Endodermal cell (in vitro differentiated cells): ENCODE measurements at regions not wholly inside any gene's neighbourhood (a gene's known extent, or its start where the extent isn't known, plus 50 kb on each side); places are given as distances from the start of the nearest gene placed in this dataset.
"Not testable (repeated sequence)": the region's sequence is repeated elsewhere in the genome, so short reads cannot be mapped to it uniquely, and the experiment has no call there.

Experiments
- DNase-seq: peaks from one replicate; pipeline ENCODE4 v3.0.0-alpha.2; 2017
- H3K27ac ChIP-seq: 2 replicates; pipeline ENCODE4 v1.5.1; 2013; ENCODE audit warnings: mild to moderate bottlenecking, low read depth, low read length, moderate library complexity
- H3K27me3 ChIP-seq: 2 replicates; pipeline ENCODE4 v1.6.1; 2013; ENCODE audit warnings: mild to moderate bottlenecking, low read length, moderate library complexity; ENCODE audit not compliant: insufficient read depth, control insufficient read depth, poor library complexity, severe bottlenecking
- H3K36me3 ChIP-seq: 2 replicates; pipeline ENCODE4 v1.7.0; 2013; ENCODE audit warnings: mild to moderate bottlenecking, low read length, moderate library complexity; ENCODE audit not compliant: control insufficient read depth, insufficient read depth
- H3K4me1 ChIP-seq: one replicate; pipeline ENCODE4 v1.7.0; 2013; ENCODE audit warnings: low read length; ENCODE audit not compliant: control insufficient read depth, insufficient read depth
- H3K4me3 ChIP-seq: 2 replicates; pipeline ENCODE4 v1.5.1; 2013; ENCODE audit warnings: mild to moderate bottlenecking, low read length, moderate library complexity
- H3K9ac ChIP-seq: 2 replicates; pipeline ENCODE4 v1.6.1; 2013; ENCODE audit warnings: mild to moderate bottlenecking, low read length, moderate library complexity; ENCODE audit not compliant: poor library complexity, severe bottlenecking; ENCODE audit errors: extremely low read depth
- H3K9me3 ChIP-seq: 2 replicates; pipeline ENCODE4 v1.6.1; 2013; ENCODE audit warnings: mild to moderate bottlenecking, low read length, moderate library complexity; ENCODE audit not compliant: control insufficient read depth
- H3K27ac Mint-ChIP-seq: 2 replicates; pipeline ENCODE4 v1.8.0; 2020; ENCODE audit warnings: mixed read lengths
- H3K27me3 Mint-ChIP-seq: 2 replicates; pipeline ENCODE4 v1.8.0; 2021; ENCODE audit warnings: mild to moderate bottlenecking, mixed read lengths; ENCODE audit not compliant: insufficient read depth
- H3K36me3 Mint-ChIP-seq: 2 replicates; pipeline ENCODE4 v1.8.0; 2020; ENCODE audit warnings: low read depth, mixed read lengths
- H3K4me1 Mint-ChIP-seq: 2 replicates; pipeline ENCODE4 v1.8.0; 2020; ENCODE audit warnings: mixed read lengths
- H3K4me3 Mint-ChIP-seq: 2 replicates; pipeline ENCODE4 v1.8.0; 2020; ENCODE audit warnings: mild to moderate bottlenecking, moderate library complexity, mixed read lengths
- H3K9me3 Mint-ChIP-seq: 2 replicates; pipeline ENCODE4 v1.8.0; 2020; ENCODE audit warnings: mild to moderate bottlenecking, mixed read lengths
- WGBS, 2 experiments: methylation state at CpG; one replicate each; pipeline versions ENCODE4 v1.1.5 to v1.1.7; 2013; ENCODE audit warnings: missing lambda C conversion rate in 2 of 2, mixed read lengths in 1 of 2; ENCODE audit not compliant: insufficient coverage in 1 of 2, insufficient read length in 1 of 2; 5-methylcytosine and 5-hydroxymethylcytosine counted together
- TF ChIP-seq, protein P1 (sequence below): fragments of 200-600 bp; sonication (generic); conservative IDR thresholded peaks from 2 replicates; pipeline ENCODE4 v1.5.0; 2021; ENCODE audit warnings: antibody characterized with exemption, mild to moderate bottlenecking

DNA sequence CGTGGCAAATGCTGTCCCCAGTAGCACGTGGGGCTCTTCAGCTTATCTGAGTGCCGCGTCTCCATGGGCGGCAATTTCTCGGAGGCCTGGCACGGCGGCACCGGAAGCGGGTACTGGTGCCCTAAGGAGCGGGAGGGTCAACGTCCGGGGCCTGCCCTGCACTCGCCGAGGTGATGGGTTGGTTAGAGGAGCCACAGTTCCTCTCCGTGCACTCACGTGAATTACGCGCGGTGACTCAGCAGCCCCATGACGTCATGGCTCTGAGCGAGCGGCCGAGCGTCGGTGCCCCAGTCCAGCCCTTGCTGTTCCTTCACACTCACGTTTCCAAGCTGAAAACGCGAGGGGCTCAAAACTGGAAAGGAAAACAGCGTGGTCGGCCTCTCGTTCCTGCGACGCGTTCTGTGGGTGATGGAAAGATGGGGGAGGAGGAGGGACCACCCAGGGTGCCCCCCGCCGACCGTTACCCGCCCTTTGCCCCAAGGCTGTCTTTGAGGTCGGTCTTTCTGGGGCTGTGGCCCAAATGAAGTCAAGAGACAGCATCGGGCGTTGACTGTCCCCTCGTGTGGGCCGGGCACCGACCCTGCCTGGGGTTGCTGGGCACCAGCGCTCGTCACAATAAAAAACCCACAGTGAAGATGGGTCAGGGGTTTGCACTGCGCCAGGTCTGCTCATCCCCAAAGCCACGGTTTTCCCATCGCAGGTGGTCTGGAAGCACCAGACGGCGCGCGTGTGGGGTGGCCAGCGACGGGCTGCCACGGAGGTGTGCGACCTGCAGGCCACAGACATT is 70.4 kb upstream of the CFAP46 start:
- Histone ChIP-seq H3K9ac (no peak overlapping the region), H3K9me3 (no peaks in the 10 kb centered on the region), H3K27ac (no peak overlapping the region), H3K27me3 (no peaks in the 10 kb centered on the region), H3K4me3 (no peak overlapping the region), H3K4me1 (no peaks in the 10 kb centered on the region), H3K36me3 (no peaks in the 10 kb centered on the region)
- Mint-ChIP-seq H3K36me3 (no peaks in the 10 kb centered on the region), H3K4me1 (no peaks in the 10 kb centered on the region), H3K27ac (no peak overlapping the region), H3K27me3 (no peaks in the 10 kb centered on the region), H3K4me3 (no peak overlapping the region), H3K9me3 (no peaks in the 10 kb centered on the region)
- no peak for DNase-seq
- 95 to 96% methylated on average over 41 to 58 of the region's 58 CpGs for WGBS, 2 experiments
- TF ChIP-seq, protein P1, sequence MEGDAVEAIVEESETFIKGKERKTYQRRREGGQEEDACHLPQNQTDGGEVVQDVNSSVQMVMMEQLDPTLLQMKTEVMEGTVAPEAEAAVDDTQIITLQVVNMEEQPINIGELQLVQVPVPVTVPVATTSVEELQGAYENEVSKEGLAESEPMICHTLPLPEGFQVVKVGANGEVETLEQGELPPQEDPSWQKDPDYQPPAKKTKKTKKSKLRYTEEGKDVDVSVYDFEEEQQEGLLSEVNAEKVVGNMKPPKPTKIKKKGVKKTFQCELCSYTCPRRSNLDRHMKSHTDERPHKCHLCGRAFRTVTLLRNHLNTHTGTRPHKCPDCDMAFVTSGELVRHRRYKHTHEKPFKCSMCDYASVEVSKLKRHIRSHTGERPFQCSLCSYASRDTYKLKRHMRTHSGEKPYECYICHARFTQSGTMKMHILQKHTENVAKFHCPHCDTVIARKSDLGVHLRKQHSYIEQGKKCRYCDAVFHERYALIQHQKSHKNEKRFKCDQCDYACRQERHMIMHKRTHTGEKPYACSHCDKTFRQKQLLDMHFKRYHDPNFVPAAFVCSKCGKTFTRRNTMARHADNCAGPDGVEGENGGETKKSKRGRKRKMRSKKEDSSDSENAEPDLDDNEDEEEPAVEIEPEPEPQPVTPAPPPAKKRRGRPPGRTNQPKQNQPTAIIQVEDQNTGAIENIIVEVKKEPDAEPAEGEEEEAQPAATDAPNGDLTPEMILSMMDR = no peak

DNA sequence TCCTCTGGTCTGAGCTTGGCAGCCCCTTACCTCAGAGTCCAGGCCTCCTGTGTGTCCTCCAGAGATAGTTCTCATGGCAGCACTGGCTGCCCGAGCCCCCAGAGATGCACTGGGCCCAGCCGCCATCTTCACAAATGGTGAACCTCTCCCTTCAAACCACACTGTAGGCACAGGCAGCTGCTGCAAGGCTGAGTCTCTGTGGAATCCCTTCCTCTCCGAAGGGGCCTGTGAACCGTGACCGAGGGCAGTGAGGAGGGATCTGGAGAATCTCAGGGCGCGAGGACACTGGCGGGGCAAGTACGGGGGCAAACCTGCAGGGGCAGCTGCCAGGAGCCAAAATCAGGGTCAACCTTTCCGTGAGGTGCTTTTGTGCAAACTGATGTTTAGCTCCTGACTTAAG is 69.5 kb upstream of the CFAP46 start:
- H3K9me3 Mint-ChIP-seq = no peaks in the 10 kb centered on the region
- no peaks in the 10 kb centered on the region for H3K4me1 ChIP-seq
- no peaks in the 10 kb centered on the region for H3K27me3 Mint-ChIP-seq
- H3K27ac Mint-ChIP-seq = no peak overlapping the region
- no peaks in the 10 kb centered on the region for H3K36me3 Mint-ChIP-seq
- H3K27me3 ChIP-seq = no peaks in the 10 kb centered on the region
- no peaks in the 10 kb centered on the region for H3K4me1 Mint-ChIP-seq
- WGBS, 2 experiments = 94 to 96% methylated on average over 10 of the region's 10 CpGs
- H3K4me3 ChIP-seq = no peak overlapping the region
- H3K9me3 ChIP-seq = no peaks in the 10 kb centered on the region
- H3K4me3 Mint-ChIP-seq = no peak overlapping the region
- TF ChIP-seq, protein P1 = no peak
- H3K36me3 ChIP-seq = no peaks in the 10 kb centered on the region
- H3K9ac ChIP-seq = no peak overlapping the region
- no peak for DNase-seq
- no peak overlapping the region for H3K27ac ChIP-seq

DNA sequence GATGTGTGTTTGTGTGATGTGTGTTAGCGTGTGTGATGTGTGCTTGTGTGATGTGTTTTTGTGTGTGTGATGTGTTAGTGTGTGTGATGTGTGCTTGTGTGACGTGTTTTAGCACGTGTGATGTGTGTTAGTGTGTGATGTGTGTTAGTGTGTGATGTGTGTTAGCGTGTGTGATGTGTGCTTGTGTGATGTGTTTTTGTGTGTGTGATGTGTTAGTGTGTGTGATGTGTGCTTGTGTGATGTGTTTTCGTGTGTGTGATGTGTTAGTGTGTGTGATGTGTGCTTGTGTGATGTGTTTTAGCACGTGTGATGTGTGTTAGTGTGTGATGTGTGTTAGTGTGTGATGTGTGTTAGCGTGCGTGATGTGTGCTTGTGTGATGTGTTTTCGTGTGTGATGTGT is 69.0 kb upstream of the CFAP46 start:
- H3K27me3 ChIP-seq, H3K36me3 ChIP-seq, H3K27ac Mint-ChIP-seq, H3K9ac ChIP-seq, H3K4me1 ChIP-seq, H3K4me3 Mint-ChIP-seq, H3K27ac ChIP-seq, H3K4me1 Mint-ChIP-seq, H3K9me3 ChIP-seq, H3K36me3 Mint-ChIP-seq, H3K9me3 Mint-ChIP-seq, H3K27me3 Mint-ChIP-seq, H3K4me3 ChIP-seq, DNase-seq: not testable (repeated sequence)
- 96% methylated on average over 5 of the region's 9 CpGs; no CpG with 5 or more reads in 1 of the 2 experiments for WGBS, 2 experiments

DNA sequence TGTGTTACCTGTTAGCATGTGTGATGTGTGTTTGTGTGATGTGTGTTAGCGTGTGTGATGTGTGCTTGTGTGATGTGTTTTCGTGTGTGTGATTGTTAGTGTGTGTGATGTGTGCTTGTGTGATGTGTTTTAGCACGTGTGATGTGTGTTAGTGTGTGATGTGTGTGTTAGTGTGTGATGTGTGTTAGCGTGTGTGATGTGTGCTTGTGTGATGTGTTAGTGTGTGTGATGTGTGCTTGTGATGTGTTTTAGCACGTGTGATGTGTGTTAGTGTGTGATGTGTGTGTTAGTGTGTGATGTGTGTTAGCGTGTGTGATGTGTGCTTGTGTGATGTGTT is 68.4 kb upstream of the CFAP46 start:
- H3K27me3 ChIP-seq = not testable (repeated sequence)
- 86 to 90% methylated on average over 2 to 6 of the region's 6 CpGs for WGBS, 2 experiments

More for the DNA sequence above, 68.4 kb upstream of the CFAP46 start:
- not testable (repeated sequence) for H3K36me3 Mint-ChIP-seq, H3K36me3 ChIP-seq, H3K9me3 ChIP-seq, H3K9ac ChIP-seq, H3K27me3 Mint-ChIP-seq, H3K27ac ChIP-seq, H3K4me3 Mint-ChIP-seq, H3K4me1 ChIP-seq, H3K4me3 ChIP-seq, H3K4me1 Mint-ChIP-seq, DNase-seq, H3K27ac Mint-ChIP-seq, H3K9me3 Mint-ChIP-seq
